Transverse colon (tissue), 4 donors: ENCODE measurements at regions not wholly inside any gene's neighbourhood (a gene's known extent, or its start where the extent isn't known, plus 50 kb on each side); places are given as distances from the start of the nearest gene placed in this dataset.

Experiments used
- DNase-seq: peaks from one replicate; pipeline ENCODE4 v3.0.0-alpha.2; 2019
- H3K27ac ChIP-seq, 4 donors: fragments of 200-600 bp; sonication (generic); 2 replicates each; pipeline ENCODE4 v1.5.1; 2016 to 2018; ENCODE audit warnings: inconsistent platforms in 4 of 4
- H3K27me3 ChIP-seq: fragments of 200-600 bp; sonication (generic); 2 replicates; pipeline ENCODE4 v1.5.1; 2017; ENCODE audit warnings: inconsistent platforms
- H3K36me3 ChIP-seq, 4 donors: fragments of 200-600 bp; sonication (generic); 2 replicates each; pipeline ENCODE4 v1.5.1; 2017 to 2019; ENCODE audit warnings: inconsistent platforms in 4 of 4
- H3K4me1 ChIP-seq, 4 donors: fragments of 200-600 bp; sonication (generic); 2 replicates each; pipeline ENCODE4 v1.5.1; 2017 to 2020; ENCODE audit warnings: inconsistent platforms in 4 of 4
- H3K4me3 ChIP-seq, 4 donors: fragments of 200-600 bp; sonication (generic); 1 replicate in 1 of 4; 2 replicates in 3 of 4; pipeline versions ENCODE4 v1.5.1 to v1.6.1; 2017 to 2019; ENCODE audit warnings: inconsistent platforms in 4 of 4
- H3K9me3 ChIP-seq, 2 donors: fragments of 200-600 bp; sonication (generic); 2 replicates each; pipeline ENCODE4 v1.5.1; 2017 to 2019; ENCODE audit warnings: inconsistent platforms in 2 of 2
- CTCF ChIP-seq, 5 experiments: fragments of 200-600 bp in 3 of 5; fragments of 450-650 bp in 2 of 5; sonication (generic) in 3 of 5; IDR thresholded peaks; 1 replicate in 2 of 5; 2 replicates in 3 of 5; pipeline ENCODE4 v1.5.1; 2016 to 2017; ENCODE audit warnings: antibody characterized with exemption in 5 of 5, inconsistent platforms in 3 of 5, mild to moderate bottlenecking in 2 of 5, moderate library complexity in 1 of 5
- EP300 ChIP-seq: sonication (generic); formaldehyde crosslinking; IDR thresholded peaks from one replicate; pipeline ENCODE4 v1.6.1; 2017; ENCODE audit warnings: antibody characterized with exemption, low read depth
- POLR2A ChIP-seq: fragments of 450-650 bp; IDR thresholded peaks from one replicate; pipeline ENCODE4 v1.6.1; 2016; ENCODE audit warnings: antibody characterized with exemption, mild to moderate bottlenecking, moderate library complexity
- POLR2AphosphoS5 ChIP-seq, 3 donors: sonication (generic); formaldehyde crosslinking; IDR thresholded peaks; one replicate each; pipeline ENCODE4 v1.6.1; 2016; ENCODE audit warnings: antibody characterized with exemption in 3 of 3
- WGBS, 2 donors: methylation state at CpG; one replicate each; pipeline ENCODE4 v1.1.5; 2018; ENCODE audit warnings: low coverage in 1 of 2; 5-methylcytosine and 5-hydroxymethylcytosine counted together
- in situ Hi-C, 4 donors: fragments of 200-750 bp; cut with MboI; loops; one replicate each; pipeline versions ENCODE4 v1.15.0 to v1.15.1; 2017; ENCODE audit warnings: low sequenced_read_pairs in 3 of 4, low pct_ligation_motif_present in 1 of 4, low pct_unique_long_range_greater_than_20kb in 1 of 4
- intact Hi-C: fragments of 100-400 bp; cut with DNase I; formaldehyde crosslinking; loops from one replicate; pipeline ENCODE4 v1.15.1; 2023; ENCODE audit warnings: low total_unique reads

- DNase-seq, result no peak
- in situ Hi-C loops, result no loop called here
- WGBS, 2 donors, result 0 to 18% methylated on average over 1 to 3 of the region's 3 CpGs
Measured at GRCh38 chr6:147738516-147739162, 230.1 kb downstream of the SAMD5 start.

GRCh38 chr6:147740326-147740725, 231.8 kb downstream of the SAMD5 start:
- Histone ChIP-seq H3K9me3 (no peaks in the 10 kb centered on the region), H3K27me3 (no peaks in the 10 kb centered on the region), H3K36me3 (no peaks in the 10 kb centered on the region), H3K27ac (no peak overlapping the region), H3K4me1 (no peaks in the 10 kb centered on the region), H3K4me3 (no peak overlapping the region)
- TF ChIP-seq EP300, result no peak
- in situ Hi-C loops, result no loop called here
- WGBS, 2 donors, result 79 to 83% methylated on average over 3 of the region's 3 CpGs
- no peak for DNase-seq
- intact Hi-C loops, result no loop called here

More at GRCh38 chr6:147738516-147739162, 230.1 kb downstream of the SAMD5 start:
- no peaks in the 10 kb centered on the region for H3K9me3 ChIP-seq
- H3K4me1 ChIP-seq, result no peaks in the 10 kb centered on the region
- TF ChIP-seq POLR2AphosphoS5 (IDR thresholded peaks at IDR 0.05) (no peak), EP300 (no peak), CTCF (IDR thresholded peaks at IDR 0.05) (no peak), POLR2A (no peak)
- no peaks in the 10 kb centered on the region for H3K36me3 ChIP-seq
- no peaks in the 10 kb centered on the region for H3K27me3 ChIP-seq
- H3K27ac ChIP-seq, result no peak overlapping the region
- no peak overlapping the region for H3K4me3 ChIP-seq
- intact Hi-C loops, result no loop called here

- intact Hi-C loops, result no loop called here
- TF ChIP-seq EP300 (no peak), POLR2A (no peak), POLR2AphosphoS5 (IDR thresholded peaks at IDR 0.05) (no peak), CTCF (IDR thresholded peaks at IDR 0.05) (no peak)
- H3K4me1 ChIP-seq, result no peaks in the 10 kb centered on the region
- no peaks in the 10 kb centered on the region for H3K36me3 ChIP-seq
- no peak for DNase-seq
- in situ Hi-C loops, result no loop called here
- H3K27me3 ChIP-seq, result no peaks in the 10 kb centered on the region
- no peak overlapping the region for H3K27ac ChIP-seq
- H3K4me3 ChIP-seq, result no peak overlapping the region
- 55 to 90% methylated on average over 1 to 3 of the region's 3 CpGs for WGBS, 2 donors
- no peaks in the 10 kb centered on the region for H3K9me3 ChIP-seq
Measured at GRCh38 chr6:147740916-147741315, 232.4 kb downstream of the SAMD5 start.

GRCh38 chr6:147741389-147741788, 232.9 kb downstream of the SAMD5 start:
- Histone ChIP-seq H3K4me1 (no peaks in the 10 kb centered on the region), H3K27me3 (no peaks in the 10 kb centered on the region), H3K9me3 (no peaks in the 10 kb centered on the region), H3K4me3 (no peak overlapping the region), H3K36me3 (no peaks in the 10 kb centered on the region), H3K27ac (no peak overlapping the region)
- 87 to 93% methylated on average over 6 to 9 of the region's 9 CpGs for WGBS, 2 donors
- no peak for TF ChIP-seq POLR2AphosphoS5 (IDR thresholded peaks at IDR 0.05)
- TF ChIP-seq CTCF (IDR thresholded peaks at IDR 0.05), result no peak
- TF ChIP-seq EP300, result no peak
- no peak for TF ChIP-seq POLR2A
- DNase-seq, result no peak
- in situ Hi-C loops, result no loop called here
- intact Hi-C loops, result no loop called here

- intact Hi-C loops (no loop called here), in situ Hi-C loops (no loop called here)
- Histone ChIP-seq H3K27ac (no peak overlapping the region), H3K9me3 (no peaks in the 10 kb centered on the region), H3K36me3 (no peaks in the 10 kb centered on the region), H3K4me1 (no peaks in the 10 kb centered on the region), H3K4me3 (no peak overlapping the region), H3K27me3 (no peaks in the 10 kb centered on the region)
- TF ChIP-seq EP300 (no peak), POLR2AphosphoS5 (IDR thresholded peaks at IDR 0.05) (no peak), POLR2A (no peak), CTCF (IDR thresholded peaks at IDR 0.05) (no peak)
- 89 to 92% methylated on average over 3 of the region's 3 CpGs for WGBS, 2 donors
- DNase-seq, result no peak
Measured at GRCh38 chr6:147742440-147742839, 233.9 kb downstream of the SAMD5 start.
